ENCODE measurements at regions not wholly inside any gene's neighbourhood (a gene's known extent, or its start where the extent isn't known, plus 50 kb on each side); places are given as distances from the start of the nearest gene placed in this dataset.

DNA sequence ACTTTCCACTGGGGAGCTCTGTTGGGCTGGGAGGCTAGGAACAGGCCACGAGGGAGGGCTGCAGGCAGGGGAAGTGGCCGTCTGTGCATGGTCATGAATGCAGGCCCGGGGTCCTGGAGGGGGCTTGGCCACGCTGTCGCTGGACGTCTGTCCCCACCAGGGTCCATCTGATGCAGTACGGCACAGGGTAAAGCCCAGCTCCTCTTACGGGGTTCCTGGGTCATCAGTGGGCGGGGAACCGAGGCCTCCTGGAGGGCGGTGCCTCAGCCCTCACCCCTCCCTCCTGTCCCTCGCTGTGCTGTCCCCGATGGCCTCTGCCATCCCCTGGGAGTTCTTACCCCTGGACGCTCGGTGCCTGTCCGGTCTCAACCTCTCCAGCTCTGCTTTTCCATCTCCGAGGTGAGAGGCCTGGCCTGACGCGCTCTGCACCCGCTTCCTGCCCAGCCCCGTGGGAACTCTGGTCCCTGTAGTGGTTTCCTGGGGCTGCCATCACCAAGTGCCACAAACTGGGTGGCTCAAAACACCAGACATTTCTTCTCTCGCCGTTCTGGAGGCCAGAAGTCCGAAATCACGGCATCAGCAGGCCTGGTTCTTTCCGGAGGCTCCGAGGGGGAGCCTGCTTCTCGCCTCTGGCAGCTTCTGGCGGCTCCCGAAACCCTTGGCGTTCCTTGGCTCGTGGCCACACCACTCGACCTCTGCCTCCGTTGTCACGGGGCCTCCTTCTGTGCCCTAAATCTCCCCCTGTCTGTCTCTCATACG, 182.8 kb downstream of the SEC14L1 start:
- Histone ChIP-seq H3K36me3 (ENCODE audit: control insufficient read depth, insufficient read depth, low read length) (no peaks in the 10 kb centered on the region; the same call in 1 of the 2 replicates), H3K27me3 (ENCODE audit: control insufficient read depth, insufficient read depth, low read length) (no peaks in the 10 kb centered on the region), H3K4me3 (ENCODE audit: low read length) (no peak overlapping the region), H3K27ac (ENCODE audit: low read length) (no peak overlapping the region), H3K9me3 (ENCODE audit: control insufficient read depth, insufficient read depth, low read length) (no peaks in the 10 kb centered on the region), H3K4me1 (ENCODE audit: control insufficient read depth, insufficient read depth, low read length) (peaks cover 5% of the 10 kb centered on the region)
- DNase-seq (ENCODE audit: low read depth, low spot score), result no peak
- no CpG with 5 or more reads among the region's 36 CpGs for WGBS (ENCODE audit: insufficient coverage, insufficient read length)

DNA sequence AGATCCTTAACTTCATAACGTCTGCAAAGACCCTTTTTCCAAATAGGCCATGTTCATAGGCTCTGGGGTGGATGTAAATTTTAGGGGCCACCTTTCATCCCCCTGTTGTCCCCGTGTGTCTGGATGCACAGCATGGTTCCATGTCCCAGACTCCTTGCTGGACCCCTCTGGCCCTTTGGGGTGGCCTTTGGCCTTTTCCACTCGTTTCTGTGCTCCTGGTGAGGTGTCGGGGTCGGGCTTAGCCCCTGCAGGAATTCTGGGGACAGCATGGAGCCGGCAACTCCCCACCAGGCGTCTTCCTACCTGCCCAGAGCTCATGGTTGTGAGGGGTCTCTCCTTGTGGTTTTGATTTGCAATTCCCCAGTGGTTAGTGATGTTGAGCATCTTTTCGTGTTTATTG, 183.5 kb downstream of the SEC14L1 start:
- Histone ChIP-seq H3K36me3 (ENCODE audit: control insufficient read depth, insufficient read depth, low read length) (no peaks in the 10 kb centered on the region; the same call in 1 of the 2 replicates), H3K9me3 (ENCODE audit: control insufficient read depth, insufficient read depth, low read length) (no peaks in the 10 kb centered on the region), H3K4me1 (ENCODE audit: control insufficient read depth, insufficient read depth, low read length) (peaks cover 5% of the 10 kb centered on the region), H3K27ac (ENCODE audit: low read length) (no peak overlapping the region), H3K4me3 (ENCODE audit: low read length) (no peak overlapping the region; the same call in 1 of the 2 replicates), H3K27me3 (ENCODE audit: control insufficient read depth, insufficient read depth, low read length) (no peaks in the 10 kb centered on the region)
- WGBS (ENCODE audit: insufficient coverage, insufficient read length), result no CpG with 5 or more reads among the region's 8 CpGs
- DNase-seq (ENCODE audit: low read depth, low spot score), result no peak

DNA sequence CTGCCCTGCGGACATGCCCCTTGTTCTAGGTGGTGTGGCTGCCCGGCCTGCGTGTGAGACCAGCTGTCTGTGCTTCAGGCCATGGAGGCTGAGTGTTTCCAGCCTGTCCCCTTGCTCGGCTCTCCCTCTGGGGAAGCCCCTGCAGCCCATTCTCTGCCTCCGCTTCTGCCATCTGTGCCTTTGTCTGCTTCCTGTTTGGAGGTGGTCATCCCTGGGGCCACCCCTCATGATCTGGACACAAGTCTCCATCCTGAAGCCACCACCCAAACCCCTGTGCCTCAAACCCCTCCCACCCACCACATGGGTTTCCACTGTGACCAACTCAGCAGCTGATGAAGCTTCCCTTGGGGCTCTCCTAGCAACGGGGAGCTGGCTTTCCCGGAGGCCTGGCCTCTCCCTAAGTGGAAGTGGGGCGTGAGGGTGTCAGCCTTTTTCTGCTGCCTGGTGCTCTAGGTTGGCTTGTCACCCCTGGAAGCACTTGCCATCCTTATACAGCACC, 184.9 kb downstream of the SEC14L1 start:
- WGBS (ENCODE audit: insufficient coverage, insufficient read length), result no CpG with 5 or more reads among the region's 8 CpGs
- no peak overlapping the region for H3K27ac ChIP-seq (ENCODE audit: low read length)

DNA sequence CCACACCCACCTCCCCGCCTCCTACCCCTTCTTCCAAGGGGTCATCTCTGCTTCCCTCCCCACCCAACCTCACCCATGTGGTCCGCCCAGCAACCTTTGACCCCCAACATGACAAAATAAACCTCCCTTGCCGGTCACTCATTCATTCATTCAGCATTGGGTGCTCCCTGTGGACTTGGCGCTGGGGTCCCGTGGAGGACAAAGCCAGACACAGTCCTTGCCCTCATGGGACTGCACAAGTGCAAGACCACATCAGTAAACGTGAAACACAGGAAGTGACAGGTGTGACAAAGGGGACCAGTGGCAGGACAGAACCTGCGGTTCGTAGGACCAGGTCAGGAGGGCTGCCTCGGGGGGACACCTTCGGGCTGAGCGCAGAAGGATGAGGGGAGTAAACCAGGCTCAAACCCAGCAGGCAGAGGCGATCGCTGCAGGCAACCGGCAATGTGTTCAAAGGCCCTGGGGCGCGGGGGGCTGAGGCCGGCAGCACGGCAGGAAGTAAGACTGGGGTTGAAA, 185.4 kb downstream of the SEC14L1 start:
- Histone ChIP-seq H3K36me3 (ENCODE audit: control insufficient read depth, insufficient read depth, low read length) (no peaks in the 10 kb centered on the region; the same call in 1 of the 2 replicates), H3K4me1 (ENCODE audit: control insufficient read depth, insufficient read depth, low read length) (peaks cover 4% of the 10 kb centered on the region), H3K4me3 (ENCODE audit: low read length) (no peak overlapping the region), H3K27me3 (ENCODE audit: control insufficient read depth, insufficient read depth, low read length) (no peaks in the 10 kb centered on the region), H3K9me3 (ENCODE audit: control insufficient read depth, insufficient read depth, low read length) (no peaks in the 10 kb centered on the region), H3K27ac (ENCODE audit: low read length) (no peak overlapping the region)
- no CpG with 5 or more reads among the region's 18 CpGs for WGBS (ENCODE audit: insufficient coverage, insufficient read length)
- DNase-seq (ENCODE audit: low read depth, low spot score), result no peak

More for the DNA sequence above, 184.9 kb downstream of the SEC14L1 start:
- Histone ChIP-seq H3K9me3 (ENCODE audit: control insufficient read depth, insufficient read depth, low read length) (no peaks in the 10 kb centered on the region), H3K27me3 (ENCODE audit: control insufficient read depth, insufficient read depth, low read length) (no peaks in the 10 kb centered on the region), H3K36me3 (ENCODE audit: control insufficient read depth, insufficient read depth, low read length) (no peaks in the 10 kb centered on the region; the same call in 1 of the 2 replicates), H3K4me3 (ENCODE audit: low read length) (no peak overlapping the region), H3K4me1 (ENCODE audit: control insufficient read depth, insufficient read depth, low read length) (peaks cover 4% of the 10 kb centered on the region)
- DNase-seq (ENCODE audit: low read depth, low spot score), result no peak

DNA sequence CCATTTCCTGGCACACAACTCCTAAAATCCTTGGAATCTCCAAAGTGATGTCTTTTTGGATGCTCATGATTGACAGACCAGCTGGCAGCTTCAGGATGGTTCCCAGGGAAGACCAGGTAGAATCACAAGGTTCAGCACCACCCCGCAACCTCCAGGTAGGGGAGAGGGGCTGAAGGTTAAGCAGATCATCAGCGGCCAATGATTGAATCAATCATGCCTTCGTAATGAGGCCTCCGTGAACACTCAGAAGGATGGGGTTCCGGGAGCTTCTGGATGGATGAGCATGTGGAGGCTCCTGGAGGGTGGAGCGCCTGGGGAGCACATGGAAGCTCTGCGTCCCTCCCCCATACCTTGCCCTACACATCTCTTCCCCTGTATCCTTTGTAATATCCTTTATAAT, 185.9 kb downstream of the SEC14L1 start:
- no peak overlapping the region for H3K4me3 ChIP-seq (ENCODE audit: low read length)
- no peak overlapping the region for H3K27ac ChIP-seq (ENCODE audit: low read length)
- WGBS (ENCODE audit: insufficient coverage, insufficient read length), result no CpG with 5 or more reads among the region's 7 CpGs
- peaks cover 4% of the 10 kb centered on the region for H3K4me1 ChIP-seq (ENCODE audit: control insufficient read depth, insufficient read depth, low read length)
- H3K36me3 ChIP-seq (ENCODE audit: control insufficient read depth, insufficient read depth, low read length), result no peaks in the 10 kb centered on the region; the same call in 1 of the 2 replicates
- no peak for DNase-seq (ENCODE audit: low read depth, low spot score)
- H3K9me3 ChIP-seq (ENCODE audit: control insufficient read depth, insufficient read depth, low read length), result no peaks in the 10 kb centered on the region
- no peaks in the 10 kb centered on the region for H3K27me3 ChIP-seq (ENCODE audit: control insufficient read depth, insufficient read depth, low read length)

DNA sequence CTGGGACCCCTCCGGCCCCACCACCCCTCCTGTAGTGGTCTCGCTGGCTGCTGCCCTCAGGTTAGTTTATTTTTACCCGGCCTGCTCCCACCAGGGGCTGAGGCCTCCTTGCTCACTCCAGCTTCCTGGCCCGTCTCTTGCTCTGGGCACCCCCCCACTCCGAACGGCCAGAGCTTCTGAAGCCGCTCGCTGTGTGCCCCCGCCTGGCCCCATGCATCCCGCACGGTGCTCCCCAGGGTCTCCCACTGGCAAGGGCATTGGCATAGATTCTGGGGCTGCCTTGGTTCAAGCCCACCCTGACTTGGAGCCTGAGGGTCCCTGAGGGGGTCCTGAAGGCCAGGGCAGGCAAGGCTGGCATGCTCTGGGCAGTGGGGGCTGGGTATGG, 186.4 kb downstream of the SEC14L1 start:
- Histone ChIP-seq H3K27me3 (ENCODE audit: control insufficient read depth, insufficient read depth, low read length) (no peaks in the 10 kb centered on the region), H3K9me3 (ENCODE audit: control insufficient read depth, insufficient read depth, low read length) (no peaks in the 10 kb centered on the region), H3K27ac (ENCODE audit: low read length) (no peak overlapping the region), H3K4me3 (ENCODE audit: low read length) (no peak overlapping the region), H3K36me3 (ENCODE audit: control insufficient read depth, insufficient read depth, low read length) (no peaks in the 10 kb centered on the region; the same call in 1 of the 2 replicates), H3K4me1 (ENCODE audit: control insufficient read depth, insufficient read depth, low read length) (peaks cover 4% of the 10 kb centered on the region)
- no peak for DNase-seq (ENCODE audit: low read depth, low spot score)
- WGBS (ENCODE audit: insufficient coverage, insufficient read length), result no CpG with 5 or more reads among the region's 11 CpGs

DNA sequence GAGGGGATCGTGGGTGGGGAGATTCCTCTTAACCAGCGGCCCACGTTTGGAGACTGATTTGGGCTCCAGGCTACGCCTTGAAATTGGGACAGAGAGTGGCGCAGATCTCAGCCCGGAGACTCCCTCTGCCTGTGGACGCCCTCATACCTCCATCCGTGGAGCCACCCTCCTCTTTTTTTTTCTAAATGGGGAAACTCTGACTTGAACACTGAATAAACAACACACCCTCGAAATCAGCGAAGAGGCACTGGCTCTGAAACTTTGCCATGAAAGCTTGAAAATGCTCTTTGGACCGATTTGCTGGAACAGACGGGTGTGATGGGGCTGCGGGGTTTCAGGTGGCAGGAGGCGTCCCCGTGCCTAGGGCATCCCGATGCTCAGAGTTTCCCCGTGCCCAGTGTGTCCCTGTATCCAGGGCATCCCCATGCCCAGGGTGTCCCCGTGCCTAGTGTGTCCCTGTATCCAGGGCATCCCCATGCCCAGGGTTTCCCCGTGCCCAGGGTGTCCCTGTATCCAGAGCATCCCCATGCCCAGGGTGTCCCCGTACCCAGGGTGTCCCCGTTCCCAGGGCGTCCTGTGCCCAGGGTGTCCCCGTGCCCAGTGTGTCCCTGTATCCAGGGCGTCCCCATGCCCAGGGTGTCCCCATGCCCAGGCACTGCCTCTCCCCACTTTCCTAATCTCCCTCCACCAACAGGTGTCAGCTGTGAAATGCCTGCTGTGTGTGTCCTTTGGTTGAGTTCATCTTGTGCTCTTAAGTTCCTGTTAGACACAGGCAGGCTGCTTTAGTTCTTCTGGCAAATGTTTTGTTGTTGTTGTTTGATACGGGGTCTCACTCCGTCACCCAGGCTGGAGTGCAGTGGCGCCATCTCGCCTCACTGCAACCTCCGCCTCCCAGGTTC, 187.0 kb downstream of the SEC14L1 start:
- no peak for DNase-seq (ENCODE audit: low read depth, low spot score)
- no CpG with 5 or more reads among the region's 29 CpGs for WGBS (ENCODE audit: insufficient coverage, insufficient read length)
- Histone ChIP-seq H3K4me3 (ENCODE audit: low read length) (no peak overlapping the region), H3K27ac (ENCODE audit: low read length) (no peak overlapping the region), H3K4me1 (ENCODE audit: control insufficient read depth, insufficient read depth, low read length) (peaks cover under 1% of the 10 kb centered on the region; the same call in 1 of the 2 replicates), H3K36me3 (ENCODE audit: control insufficient read depth, insufficient read depth, low read length) (no peaks in the 10 kb centered on the region; the same call in 1 of the 2 replicates), H3K9me3 (ENCODE audit: control insufficient read depth, insufficient read depth, low read length) (no peaks in the 10 kb centered on the region), H3K27me3 (ENCODE audit: control insufficient read depth, insufficient read depth, low read length) (no peaks in the 10 kb centered on the region)

DNA sequence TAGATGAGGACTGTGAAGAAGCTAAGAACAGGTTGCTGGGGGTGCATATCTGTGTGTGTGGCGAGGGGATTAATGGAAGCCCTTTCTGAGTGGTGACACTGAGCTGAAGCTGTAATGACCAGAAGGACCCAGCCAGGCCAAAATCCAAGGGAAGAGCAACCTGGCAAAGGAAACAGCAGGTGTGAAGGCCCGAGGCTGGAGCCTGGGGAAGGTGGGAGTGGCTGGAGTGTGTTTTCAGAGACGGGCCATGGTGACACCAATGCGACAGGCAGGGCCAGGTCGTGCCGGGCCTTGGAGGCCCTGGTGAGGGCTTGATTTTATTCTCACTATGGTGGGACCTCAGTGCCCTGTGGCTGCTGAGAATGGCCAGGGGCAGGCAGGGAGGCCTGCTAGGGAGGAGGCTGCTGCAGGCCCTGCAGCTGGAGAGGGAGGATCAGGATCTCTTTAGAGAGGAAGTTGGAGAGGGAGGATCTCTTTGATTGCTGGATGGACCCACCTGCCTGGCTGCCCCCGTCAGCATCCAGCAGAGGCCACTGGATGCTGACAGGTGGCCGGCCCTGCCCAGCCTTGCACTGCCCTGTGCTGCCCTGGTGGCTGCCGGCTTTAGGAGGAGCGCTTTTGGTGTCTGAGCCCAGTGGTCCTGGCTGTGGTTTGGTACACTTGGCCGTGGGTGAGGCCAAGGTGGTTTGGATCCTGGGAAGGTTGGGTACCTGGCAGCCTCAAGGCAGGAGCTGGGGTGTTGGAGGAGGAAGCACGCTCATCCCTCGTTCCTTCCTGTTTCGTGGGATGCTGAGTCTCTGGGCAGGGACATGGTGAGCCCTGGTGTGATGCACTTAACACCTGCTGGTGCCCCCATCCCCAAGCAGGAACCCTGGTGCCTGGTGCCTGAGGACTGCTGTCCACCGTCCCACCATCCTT, 188.3 kb downstream of the SEC14L1 start:
- WGBS (ENCODE audit: insufficient coverage, insufficient read length), result no CpG with 5 or more reads among the region's 15 CpGs

DNA sequence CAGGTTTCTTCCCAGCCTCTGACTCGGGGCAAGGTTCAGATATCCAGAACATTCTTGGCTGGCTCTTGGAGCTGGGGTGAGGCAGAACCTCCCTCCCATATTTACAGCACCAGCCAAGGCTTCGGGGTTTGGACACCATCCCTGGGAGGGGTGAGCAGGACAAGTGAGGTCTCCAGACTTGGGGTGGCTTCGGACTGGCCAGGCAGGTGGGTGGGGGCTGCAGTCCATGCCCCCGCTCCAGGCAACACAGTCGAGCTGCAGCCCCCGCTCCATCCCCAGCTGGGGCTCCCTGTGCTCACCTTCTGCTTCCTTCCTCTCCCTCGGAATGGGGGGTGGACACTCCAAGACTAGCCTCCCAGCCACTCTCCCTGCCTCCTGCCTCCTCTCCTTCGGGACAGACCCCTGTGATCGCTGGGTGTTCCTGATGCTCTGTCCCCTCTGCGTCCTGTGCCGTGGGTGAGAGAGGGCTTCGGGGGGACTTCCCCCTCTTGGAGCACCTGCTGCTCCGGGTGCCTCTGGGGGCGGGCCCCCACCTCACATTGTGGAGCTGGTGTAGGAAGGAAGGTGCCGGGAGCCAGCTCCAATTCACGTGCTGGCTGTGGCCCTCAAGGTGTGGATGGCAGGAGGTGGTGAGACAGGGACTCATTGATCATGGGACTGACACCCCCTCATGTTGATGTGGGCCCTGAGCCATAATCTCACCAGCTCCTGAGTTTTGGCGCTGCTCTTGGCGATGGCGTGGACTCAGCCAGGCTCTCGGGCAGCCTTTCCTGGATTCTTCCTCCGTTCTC, 189.2 kb downstream of the SEC14L1 start:
- DNase-seq (ENCODE audit: low read depth, low spot score), result no peak
- Histone ChIP-seq H3K27me3 (ENCODE audit: control insufficient read depth, insufficient read depth, low read length) (no peaks in the 10 kb centered on the region), H3K36me3 (ENCODE audit: control insufficient read depth, insufficient read depth, low read length) (no peaks in the 10 kb centered on the region), H3K27ac (ENCODE audit: low read length) (no peak overlapping the region), H3K4me3 (ENCODE audit: low read length) (no peak overlapping the region), H3K9me3 (ENCODE audit: control insufficient read depth, insufficient read depth, low read length) (no peaks in the 10 kb centered on the region), H3K4me1 (ENCODE audit: control insufficient read depth, insufficient read depth, low read length) (no peaks in the 10 kb centered on the region; the same call in 1 of the 2 replicates)
- WGBS (ENCODE audit: insufficient coverage, insufficient read length), result no CpG with 5 or more reads among the region's 21 CpGs

More for the DNA sequence above, 188.3 kb downstream of the SEC14L1 start:
- Histone ChIP-seq H3K9me3 (ENCODE audit: control insufficient read depth, insufficient read depth, low read length) (no peaks in the 10 kb centered on the region), H3K4me1 (ENCODE audit: control insufficient read depth, insufficient read depth, low read length) (no peaks in the 10 kb centered on the region; the same call in 1 of the 2 replicates), H3K27me3 (ENCODE audit: control insufficient read depth, insufficient read depth, low read length) (no peaks in the 10 kb centered on the region), H3K27ac (ENCODE audit: low read length) (no peak overlapping the region), H3K4me3 (ENCODE audit: low read length) (no peak overlapping the region), H3K36me3 (ENCODE audit: control insufficient read depth, insufficient read depth, low read length) (no peaks in the 10 kb centered on the region)
- DNase-seq (ENCODE audit: low read depth, low spot score), result no peak

All from iPS DF 6.9 (cell line).